SU-DHL-6 (cell line): ENCODE measurements at regions not wholly inside any gene's neighbourhood (a gene's known extent, or its start where the extent isn't known, plus 50 kb on each side); places are given as distances from the start of the nearest gene placed in this dataset.

ENCODE experiments used
- H2AFZ ChIP-seq: fragments of 200-600 bp; sonication (generic); 2 replicates; pipeline ENCODE4 v1.6.1; 2014; ENCODE audit warnings: low read depth, mild to moderate bottlenecking, moderate library complexity, mixed read lengths, antibody characterized with exemption, low read length; ENCODE audit not compliant: severe bottlenecking
- H3F3A ChIP-seq: fragments of 200-600 bp; shearing (Covaris generic); 2 replicates; pipeline ENCODE4 v1.6.0; 2016; ENCODE audit warnings: antibody characterized with exemption, mild to moderate bottlenecking; ENCODE audit not compliant: insufficient read depth
- H3K27ac ChIP-seq: fragments of 200-600 bp; sonication (generic); 2 replicates; pipeline ENCODE4 v1.5.1; 2016; ENCODE audit warnings: low read depth, mild to moderate bottlenecking, low read length, moderate library complexity, mixed read lengths
- H3K27me3 ChIP-seq: fragments of 200-600 bp; sonication (generic), shearing (Covaris generic); 2 replicates; pipeline ENCODE4 v1.6.0; 2014; ENCODE audit warnings: mild to moderate bottlenecking, low read length
- H3K36me3 ChIP-seq: fragments of 200-600 bp; sonication (generic); 2 replicates; pipeline ENCODE4 v1.6.1; 2014; ENCODE audit warnings: mild to moderate bottlenecking, low read length, mixed read lengths
- H3K4me2 ChIP-seq: fragments of 300-600, 200-600 bp; shearing (Covaris generic), sonication (generic); 2 replicates; pipeline ENCODE4 v1.6.0; 2014; ENCODE audit warnings: low read length, low read depth, mild to moderate bottlenecking; ENCODE audit not compliant: poor library complexity, severe bottlenecking
- H3K4me3 ChIP-seq: fragments of 200-600 bp; sonication (generic); 2 replicates; pipeline ENCODE4 v1.5.1; 2014; ENCODE audit warnings: antibody characterized with exemption, low read length, mild to moderate bottlenecking, mixed read lengths; ENCODE audit not compliant: insufficient read depth, poor library complexity, severe bottlenecking
- H3K79me2 ChIP-seq: fragments of 200-600 bp; sonication (generic); 2 replicates; pipeline ENCODE4 v1.6.1; 2014; ENCODE audit warnings: mild to moderate bottlenecking, low read length, moderate library complexity; ENCODE audit not compliant: insufficient read depth
- H3K9ac ChIP-seq: fragments of 200-600 bp; sonication (generic); 2 replicates; pipeline ENCODE4 v1.7.0; 2014; ENCODE audit warnings: mild to moderate bottlenecking, low read length
- H3K9me2 ChIP-seq: fragments of 200-600 bp; sonication (generic); replicated peaks from 2 replicates; pipeline ENCODE4 v1.6.1; 2014; ENCODE audit warnings: low read length; ENCODE audit not compliant: insufficient read depth
- H3K9me3 ChIP-seq: fragments of 200-600 bp; sonication (generic); 2 replicates; pipeline ENCODE4 v1.6.1; 2014; ENCODE audit warnings: low read length, mixed read lengths; ENCODE audit not compliant: insufficient read depth
- H4K20me1 ChIP-seq: fragments of 200-600 bp; sonication (generic); 2 replicates; pipeline ENCODE4 v1.6.1; 2014; ENCODE audit warnings: low read depth, mild to moderate bottlenecking, antibody characterized with exemption, low read length, moderate library complexity, mixed read lengths
- EZH2phosphoT487 ChIP-seq: fragments of 200-600 bp; sonication (generic), shearing (Covaris generic); conservative IDR thresholded peaks from 2 replicates; pipeline ENCODE4 v1.6.1; 2018; ENCODE audit warnings: mild to moderate bottlenecking, antibody characterized with exemption, low read length, moderate library complexity, mixed read lengths
- TF ChIP-seq, protein P1 (sequence below): fragments of 200-600 bp; sonication (generic); IDR thresholded peaks from one replicate; pipeline ENCODE4 v1.5.1; 2017; ENCODE audit warnings: antibody characterized with exemption, mild to moderate bottlenecking, low read length, moderate library complexity; ENCODE audit not compliant: insufficient read depth, poor library complexity, severe bottlenecking

DNA sequence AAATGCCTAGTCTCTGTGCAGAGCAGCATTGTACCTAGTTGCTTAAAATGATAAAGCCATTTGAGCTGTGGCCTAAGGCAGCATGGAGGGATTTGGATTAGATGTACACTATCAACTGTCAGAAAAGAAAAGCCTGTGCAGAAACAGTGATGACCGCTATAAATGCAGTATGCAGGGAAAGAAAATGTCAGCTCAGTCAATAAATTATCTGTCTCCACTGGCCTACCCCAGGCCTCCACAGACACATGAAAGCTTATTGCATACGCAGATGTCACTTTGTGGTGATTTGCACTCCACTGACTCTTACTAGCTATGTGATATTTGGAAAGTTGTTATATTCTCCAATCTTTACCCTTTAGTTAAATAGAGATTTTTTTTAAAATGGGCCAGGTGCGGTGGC is 221.9 kb upstream of the OPRM1 start:
- H3K9ac ChIP-seq = no peak overlapping the region
- H2AFZ ChIP-seq = no peak overlapping the region
- no peaks in the 10 kb centered on the region for H3K9me2 ChIP-seq
- H3K79me2 ChIP-seq = no peaks in the 10 kb centered on the region
- TF ChIP-seq, protein P1, sequence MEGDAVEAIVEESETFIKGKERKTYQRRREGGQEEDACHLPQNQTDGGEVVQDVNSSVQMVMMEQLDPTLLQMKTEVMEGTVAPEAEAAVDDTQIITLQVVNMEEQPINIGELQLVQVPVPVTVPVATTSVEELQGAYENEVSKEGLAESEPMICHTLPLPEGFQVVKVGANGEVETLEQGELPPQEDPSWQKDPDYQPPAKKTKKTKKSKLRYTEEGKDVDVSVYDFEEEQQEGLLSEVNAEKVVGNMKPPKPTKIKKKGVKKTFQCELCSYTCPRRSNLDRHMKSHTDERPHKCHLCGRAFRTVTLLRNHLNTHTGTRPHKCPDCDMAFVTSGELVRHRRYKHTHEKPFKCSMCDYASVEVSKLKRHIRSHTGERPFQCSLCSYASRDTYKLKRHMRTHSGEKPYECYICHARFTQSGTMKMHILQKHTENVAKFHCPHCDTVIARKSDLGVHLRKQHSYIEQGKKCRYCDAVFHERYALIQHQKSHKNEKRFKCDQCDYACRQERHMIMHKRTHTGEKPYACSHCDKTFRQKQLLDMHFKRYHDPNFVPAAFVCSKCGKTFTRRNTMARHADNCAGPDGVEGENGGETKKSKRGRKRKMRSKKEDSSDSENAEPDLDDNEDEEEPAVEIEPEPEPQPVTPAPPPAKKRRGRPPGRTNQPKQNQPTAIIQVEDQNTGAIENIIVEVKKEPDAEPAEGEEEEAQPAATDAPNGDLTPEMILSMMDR = no peak
- no peak for TF ChIP-seq EZH2phosphoT487
- no peak overlapping the region for H3K4me2 ChIP-seq
- H3K4me3 ChIP-seq = no peak overlapping the region
- H3K9me3 ChIP-seq = no peaks in the 10 kb centered on the region
- H3K36me3 ChIP-seq = no peaks in the 10 kb centered on the region
- H3K27me3 ChIP-seq = no peaks in the 10 kb centered on the region
- H3F3A ChIP-seq = no peaks in the 10 kb centered on the region
- H4K20me1 ChIP-seq = no peaks in the 10 kb centered on the region
- H3K27ac ChIP-seq = no peak overlapping the region

DNA sequence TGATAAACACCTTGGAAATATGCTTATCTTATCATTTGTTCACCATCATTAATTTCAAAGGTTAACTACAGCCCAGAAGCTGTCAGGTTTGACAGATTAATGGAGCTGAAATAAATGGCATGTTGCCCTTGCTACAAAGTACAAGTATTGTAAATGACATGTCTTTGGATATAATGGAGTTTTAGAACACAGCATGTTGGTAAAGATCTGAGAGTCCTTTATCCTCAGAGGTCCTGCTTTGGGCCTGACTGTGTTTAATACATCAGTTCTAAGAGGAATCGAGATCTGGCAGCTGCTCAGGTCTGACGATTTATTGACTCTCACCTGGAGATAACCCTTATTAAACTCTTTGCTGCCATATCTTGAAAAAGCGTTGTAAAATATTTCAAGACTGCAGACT is 222.7 kb upstream of the OPRM1 start:
- Histone ChIP-seq H3K36me3 (no peaks in the 10 kb centered on the region), H3K79me2 (no peaks in the 10 kb centered on the region), H3K9ac (no peak overlapping the region), H3K4me2 (no peak overlapping the region), H3K9me3 (no peaks in the 10 kb centered on the region), H2AFZ (no peak overlapping the region), H4K20me1 (no peaks in the 10 kb centered on the region), H3K4me3 (no peak overlapping the region), H3K27me3 (no peaks in the 10 kb centered on the region), H3K27ac (no peak overlapping the region), H3K9me2 (no peaks in the 10 kb centered on the region), H3F3A (no peaks in the 10 kb centered on the region)
- TF ChIP-seq EZH2phosphoT487 = no peak
- TF ChIP-seq, protein P1 = no peak

GRCh38 chr6:153814136-153814535 is 224.9 kb upstream of the OPRM1 start:
- H3K4me3 ChIP-seq = no peak overlapping the region
- no peaks in the 10 kb centered on the region for H3K27me3 ChIP-seq
- no peaks in the 10 kb centered on the region for H3K79me2 ChIP-seq
- H3K9me2 ChIP-seq = no peaks in the 10 kb centered on the region
- H3K9me3 ChIP-seq = no peaks in the 10 kb centered on the region
- no peak for TF ChIP-seq EZH2phosphoT487
- TF ChIP-seq, protein P1 = peak; percentile 10
- H3K36me3 ChIP-seq = no peaks in the 10 kb centered on the region
- no peaks in the 10 kb centered on the region for H3F3A ChIP-seq
- no peak overlapping the region for H3K27ac ChIP-seq
- H3K9ac ChIP-seq = no peak overlapping the region
- H2AFZ ChIP-seq = no peak overlapping the region
- no peak overlapping the region for H3K4me2 ChIP-seq
- no peaks in the 10 kb centered on the region for H4K20me1 ChIP-seq
